Muscle layer of colon (tissue), 2 donors: ENCODE measurements at regions not wholly inside any gene's neighbourhood (a gene's known extent, or its start where the extent isn't known, plus 50 kb on each side); places are given as distances from the start of the nearest gene placed in this dataset.

Experiments used
- H3K27ac ChIP-seq: one replicate; pipeline ENCODE4 v1.7.0; 2013; ENCODE audit warnings: low read depth, mild to moderate bottlenecking, low read length, moderate library complexity
- H3K27me3 ChIP-seq, 2 donors: one replicate each; pipeline ENCODE4 v1.7.0; 2013; ENCODE audit warnings: low read length in 2 of 2, mild to moderate bottlenecking in 2 of 2; ENCODE audit not compliant: insufficient read depth in 2 of 2, control insufficient read depth in 1 of 2
- H3K36me3 ChIP-seq: one replicate; pipeline ENCODE4 v1.7.0; 2013; ENCODE audit warnings: mild to moderate bottlenecking, low read length; ENCODE audit not compliant: insufficient read depth
- H3K4me1 ChIP-seq: one replicate; pipeline ENCODE4 v1.7.0; 2013; ENCODE audit warnings: mild to moderate bottlenecking, low read length; ENCODE audit not compliant: insufficient read depth
- H3K4me3 ChIP-seq, 2 donors: one replicate each; pipeline ENCODE4 v1.7.0; 2013; ENCODE audit warnings: low read length in 2 of 2, low read depth in 1 of 2, mild to moderate bottlenecking in 1 of 2, moderate library complexity in 1 of 2
- H3K9ac ChIP-seq: one replicate; pipeline ENCODE4 v1.7.0; 2013; ENCODE audit warnings: low read length
- H3K9me3 ChIP-seq: one replicate; pipeline ENCODE4 v1.7.0; 2013; ENCODE audit warnings: mild to moderate bottlenecking, low read length
- donor health status: abdominal sarcoma.
- donor health status: Adenocarcinoma of cecum.

GRCh38 chr6:91501930-91502329, 915.1 kb upstream of the MAP3K7 start:
- no peak overlapping the region for H3K4me3 ChIP-seq
- H3K27me3 ChIP-seq: no peaks in the 10 kb centered on the region
- H3K9ac ChIP-seq: no peak overlapping the region

DNA sequence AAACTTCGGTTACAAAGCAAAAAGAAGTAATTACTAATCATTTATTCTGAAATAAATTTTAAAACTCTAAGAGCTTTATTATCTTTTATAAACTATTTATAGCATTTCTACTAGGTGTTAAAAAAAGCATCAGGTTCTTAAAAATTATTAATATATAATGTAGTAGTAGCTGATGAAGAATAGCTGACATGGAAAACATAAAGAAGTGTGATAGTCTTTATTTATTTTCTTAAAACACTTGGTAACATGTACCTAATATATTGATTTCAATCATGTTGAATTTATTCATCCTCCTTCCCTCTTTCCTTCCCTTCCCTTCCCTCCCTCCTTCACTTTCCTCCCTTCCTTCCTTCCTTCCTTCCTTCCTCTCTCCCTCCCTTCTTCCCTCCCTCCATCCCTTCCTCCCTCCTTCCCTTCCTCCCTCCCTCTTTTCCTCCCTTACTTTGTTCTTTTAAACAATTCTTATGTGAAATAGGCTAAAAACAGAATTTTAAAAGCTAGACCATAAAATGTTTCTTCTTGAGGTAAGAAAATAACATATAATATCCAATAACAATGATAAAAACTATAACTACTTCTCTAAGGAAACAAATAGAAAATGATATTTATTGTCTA, 913.9 kb upstream of the MAP3K7 start:
- no peaks in the 10 kb centered on the region for H3K27me3 ChIP-seq
- H3K4me3 ChIP-seq: no peak overlapping the region
- H3K9ac ChIP-seq: no peak overlapping the region
- H3K27ac ChIP-seq: no peak overlapping the region
- H3K36me3 ChIP-seq: no peaks in the 10 kb centered on the region
- no peaks in the 10 kb centered on the region for H3K9me3 ChIP-seq
- no peaks in the 10 kb centered on the region for H3K4me1 ChIP-seq

More at GRCh38 chr6:91501930-91502329, 915.1 kb upstream of the MAP3K7 start:
- H3K27ac ChIP-seq: no peak overlapping the region
- H3K9me3 ChIP-seq: no peaks in the 10 kb centered on the region
- no peaks in the 10 kb centered on the region for H3K36me3 ChIP-seq
- no peaks in the 10 kb centered on the region for H3K4me1 ChIP-seq

- Histone ChIP-seq H3K9ac (no peak overlapping the region), H3K27ac (no peak overlapping the region), H3K27me3 (no peaks in the 10 kb centered on the region), H3K36me3 (no peaks in the 10 kb centered on the region), H3K9me3 (no peaks in the 10 kb centered on the region), H3K4me3 (no peak overlapping the region), H3K4me1 (no peaks in the 10 kb centered on the region)
Measured at GRCh38 chr6:91498576-91498975, 911.7 kb upstream of the MAP3K7 start.

DNA sequence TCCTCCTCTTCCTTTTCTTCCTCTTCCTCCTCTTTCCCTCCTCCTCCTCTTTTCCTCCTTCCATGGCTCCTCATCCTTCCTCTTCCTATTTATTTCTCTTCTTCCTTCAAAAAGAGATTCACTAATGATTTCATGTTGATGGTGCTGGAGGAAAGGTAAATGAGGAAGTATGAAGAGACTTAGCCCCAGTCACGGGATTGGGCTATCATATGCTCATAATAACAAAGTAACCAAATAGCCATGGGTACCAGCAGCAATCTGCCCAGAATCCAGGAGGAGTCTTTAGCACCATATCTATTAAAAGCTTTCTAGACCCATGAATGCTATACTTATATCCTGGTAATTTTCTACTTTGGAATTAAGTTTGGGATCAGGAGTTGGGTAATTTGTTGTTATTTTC, 910.9 kb upstream of the MAP3K7 start:
- Histone ChIP-seq H3K27ac (no peak overlapping the region), H3K4me1 (no peaks in the 10 kb centered on the region), H3K9me3 (no peaks in the 10 kb centered on the region), H3K9ac (no peak overlapping the region), H3K4me3 (no peak overlapping the region), H3K36me3 (no peaks in the 10 kb centered on the region), H3K27me3 (no peaks in the 10 kb centered on the region)

DNA sequence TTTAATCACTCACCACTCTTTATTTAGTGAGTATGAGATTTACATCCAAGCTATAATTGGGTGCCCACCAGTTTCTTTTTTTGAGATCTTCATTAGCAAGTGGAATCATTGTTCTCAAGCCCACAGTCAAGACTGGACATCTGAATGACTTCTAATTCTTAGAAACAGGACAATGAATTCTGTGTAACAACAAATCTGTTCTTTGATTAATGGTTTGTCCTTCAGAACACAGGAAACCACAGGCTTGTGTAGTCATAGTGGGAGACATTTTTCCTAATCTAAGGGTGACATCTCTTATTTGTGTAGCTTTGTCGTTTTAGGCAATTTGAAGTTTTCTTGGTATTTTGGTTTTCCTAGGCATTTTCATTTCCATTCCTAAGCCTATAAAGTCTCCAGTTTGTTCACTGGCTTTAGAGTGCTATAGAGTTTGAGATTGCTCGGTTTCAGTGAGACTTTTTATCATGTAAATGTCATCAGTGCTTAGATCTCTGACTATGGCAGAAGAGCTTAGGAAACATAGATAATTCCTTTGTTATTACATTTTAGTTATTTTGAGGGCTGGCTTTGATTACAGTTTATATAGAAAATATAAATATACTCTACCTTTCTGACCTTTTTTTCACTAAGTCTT, 903.9 kb upstream of the MAP3K7 start:
- H3K9ac ChIP-seq: no peak overlapping the region
- H3K9me3 ChIP-seq: no peaks in the 10 kb centered on the region
- no peak overlapping the region for H3K27ac ChIP-seq

GRCh38 chr6:91487696-91488392, 901.0 kb upstream of the MAP3K7 start:
- Histone ChIP-seq H3K9ac (no peak overlapping the region), H3K27me3 (no peaks in the 10 kb centered on the region)

More for the DNA sequence above, 903.9 kb upstream of the MAP3K7 start:
- Histone ChIP-seq H3K4me1 (no peaks in the 10 kb centered on the region), H3K27me3 (no peaks in the 10 kb centered on the region), H3K36me3 (no peaks in the 10 kb centered on the region), H3K4me3 (no peak overlapping the region)

GRCh38 chr6:91486200-91486599, 899.3 kb upstream of the MAP3K7 start:
- Histone ChIP-seq H3K4me1 (peaks cover 8% of the 10 kb centered on the region), H3K9me3 (no peaks in the 10 kb centered on the region), H3K27ac (no peak overlapping the region), H3K36me3 (no peaks in the 10 kb centered on the region), H3K4me3 (no peak overlapping the region), H3K9ac (no peak overlapping the region), H3K27me3 (no peaks in the 10 kb centered on the region)

More at GRCh38 chr6:91487696-91488392, 901.0 kb upstream of the MAP3K7 start:
- no peak overlapping the region for H3K27ac ChIP-seq
- H3K4me3 ChIP-seq: no peak overlapping the region
- no peaks in the 10 kb centered on the region for H3K36me3 ChIP-seq
- peaks cover 3% of the 10 kb centered on the region for H3K4me1 ChIP-seq
- H3K9me3 ChIP-seq: no peaks in the 10 kb centered on the region

- Histone ChIP-seq H3K4me1 (peaks cover 8% of the 10 kb centered on the region), H3K4me3 (no peak overlapping the region), H3K27ac (no peak overlapping the region), H3K36me3 (no peaks in the 10 kb centered on the region), H3K9me3 (no peaks in the 10 kb centered on the region), H3K27me3 (no peaks in the 10 kb centered on the region), H3K9ac (no peak overlapping the region)
Measured at GRCh38 chr6:91485047-91485446, 898.2 kb upstream of the MAP3K7 start.

- no peaks in the 10 kb centered on the region for H3K27me3 ChIP-seq
- H3K36me3 ChIP-seq: no peaks in the 10 kb centered on the region
- H3K4me1 ChIP-seq: peaks cover 8% of the 10 kb centered on the region
- H3K9me3 ChIP-seq: no peaks in the 10 kb centered on the region
- no peak overlapping the region for H3K9ac ChIP-seq
- no peak overlapping the region for H3K27ac ChIP-seq
- H3K4me3 ChIP-seq: peak overlapping the region in 1 of 2 donors; percentile 2
Measured at GRCh38 chr6:91483415-91484105, 896.7 kb upstream of the MAP3K7 start.

GRCh38 chr6:91482498-91482897, 895.6 kb upstream of the MAP3K7 start:
- peaks cover 8% of the 10 kb centered on the region for H3K4me1 ChIP-seq
- no peak overlapping the region for H3K9ac ChIP-seq
- no peak overlapping the region for H3K4me3 ChIP-seq
- no peak overlapping the region for H3K27ac ChIP-seq
- H3K9me3 ChIP-seq: no peaks in the 10 kb centered on the region
- no peaks in the 10 kb centered on the region for H3K27me3 ChIP-seq
- no peaks in the 10 kb centered on the region for H3K36me3 ChIP-seq

DNA sequence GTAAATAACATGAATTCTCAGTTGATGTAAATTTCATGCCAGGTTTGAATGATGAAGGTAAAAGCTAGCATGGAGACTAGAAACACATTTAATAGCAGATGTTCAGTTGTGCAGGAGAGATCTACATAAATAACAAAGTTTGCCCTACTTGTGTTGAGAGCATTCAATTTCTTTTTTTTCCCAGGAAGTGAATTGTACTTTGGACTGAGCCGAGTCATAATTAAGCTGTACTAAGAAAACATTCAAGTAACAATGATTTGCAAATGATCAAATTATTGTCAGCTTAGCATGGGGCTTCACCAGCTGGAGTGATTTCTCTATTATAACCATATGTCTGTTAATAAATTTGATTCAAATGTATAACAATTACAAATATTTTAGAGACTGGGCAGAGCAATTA, 893.5 kb upstream of the MAP3K7 start:
- H3K4me3 ChIP-seq: no peak overlapping the region
- no peak overlapping the region for H3K9ac ChIP-seq
- H3K27ac ChIP-seq: no peak overlapping the region
- no peaks in the 10 kb centered on the region for H3K36me3 ChIP-seq
- no peaks in the 10 kb centered on the region for H3K9me3 ChIP-seq
- peaks cover 15% of the 10 kb centered on the region for H3K4me1 ChIP-seq
- H3K27me3 ChIP-seq: no peaks in the 10 kb centered on the region
